ENCODE measurements at regions not wholly inside any gene's neighbourhood (a gene's known extent, or its start where the extent isn't known, plus 50 kb on each side); places are given as distances from the start of the nearest gene placed in this dataset.

DNA sequence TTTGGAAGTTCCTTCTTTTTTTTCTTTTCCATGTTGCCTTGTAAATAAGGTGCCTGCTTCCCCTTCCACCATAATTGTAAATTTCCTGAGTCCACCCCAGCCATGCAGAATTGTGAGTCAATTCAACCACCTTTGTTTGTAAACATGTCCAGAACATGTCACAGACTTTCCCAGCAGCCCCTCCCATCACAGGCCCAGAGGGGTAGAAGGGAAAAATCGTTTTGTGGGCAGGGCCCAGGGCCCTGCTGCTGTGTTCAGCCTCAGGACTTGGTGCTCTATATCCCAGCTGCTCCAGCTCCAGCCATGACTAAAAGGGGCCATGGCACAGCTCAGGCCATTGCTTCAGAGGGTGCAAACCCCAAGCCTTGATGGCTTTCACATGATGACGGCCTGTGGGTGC, 384.6 kb upstream of the NCAM2 start:
- TF ChIP-seq POLR2A (IDR thresholded peaks at IDR 0.05; ENCODE audit: low read length) (no peak), GATA1 (IDR thresholded peaks at IDR 0.05; ENCODE audit: low read depth, low read length) (no peak)
